Sigmoid colon (tissue), 4 donors: ENCODE measurements at regions not wholly inside any gene's neighbourhood (a gene's known extent, or its start where the extent isn't known, plus 50 kb on each side); places are given as distances from the start of the nearest gene placed in this dataset.

ENCODE experiments used
- CTCF ChIP-seq, 4 experiments: fragments of 450-650 bp in 3 of 4; fragments of 200-600 bp in 1 of 4; IDR thresholded peaks; one replicate each; pipeline ENCODE4 v1.5.1; 2016 to 2019; ENCODE audit warnings: antibody characterized with exemption in 4 of 4, mild to moderate bottlenecking in 3 of 4, moderate library complexity in 2 of 4
- POLR2A ChIP-seq, 2 donors: fragments of 450-650 bp; IDR thresholded peaks; one replicate each; pipeline ENCODE4 v1.6.1; 2016; ENCODE audit warnings: antibody characterized with exemption in 2 of 2, mild to moderate bottlenecking in 2 of 2, moderate library complexity in 2 of 2
- POLR2AphosphoS5 ChIP-seq, 4 donors: sonication (generic); formaldehyde crosslinking; IDR thresholded peaks; one replicate each; pipeline ENCODE4 v1.6.1; 2017; ENCODE audit warnings: antibody characterized with exemption in 4 of 4

- TF ChIP-seq CTCF (IDR thresholded peaks at IDR 0.05) (no peak), POLR2AphosphoS5 (IDR thresholded peaks at IDR 0.05) (no peak), POLR2A (IDR thresholded peaks at IDR 0.05) (no peak)
These were observed 181.7 kb upstream of the MME start for GRCh38 chr3:154898443-154898842.
